B cell (primary cell): ENCODE measurements at regions not wholly inside any gene's neighbourhood (a gene's known extent, or its start where the extent isn't known, plus 50 kb on each side); places are given as distances from the start of the nearest gene placed in this dataset.

Source experiments
- EZH2 ChIP-seq: IDR thresholded peaks from 2 replicates; pipeline ENCODE4 v1.6.1; 2012; ENCODE audit warnings: borderline replicate concordance, low read depth, mild to moderate bottlenecking, moderate library complexity, low read length; ENCODE audit not compliant: insufficient read depth, poor library complexity, severe bottlenecking
- TF ChIP-seq, protein P1 (sequence below): fragments of 200-600 bp; IDR thresholded peaks from one replicate; pipeline ENCODE4 v1.8.0; 2022; ENCODE audit warnings: antibody characterized with exemption, mild to moderate bottlenecking

DNA sequence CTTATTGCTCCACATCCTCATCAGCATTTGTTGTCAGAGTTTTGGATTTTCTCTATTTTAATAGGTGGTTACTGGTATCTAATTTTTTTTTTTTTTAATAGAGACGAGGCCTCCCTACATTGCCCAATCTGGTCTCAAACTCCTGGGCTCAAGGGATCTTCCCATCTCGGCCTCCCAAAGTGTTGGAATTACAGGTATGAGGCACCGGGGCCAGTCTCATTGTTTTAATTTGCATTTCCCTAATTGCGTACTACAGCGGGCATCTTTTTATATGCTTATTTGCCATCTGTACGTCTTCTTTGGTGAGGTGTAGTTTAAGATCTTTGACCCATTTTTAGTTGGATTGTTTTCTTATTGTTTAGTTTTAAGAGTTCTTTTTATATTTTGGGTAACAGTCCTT, 210.4 kb upstream of the SULF2 start:
- TF ChIP-seq, protein P1, sequence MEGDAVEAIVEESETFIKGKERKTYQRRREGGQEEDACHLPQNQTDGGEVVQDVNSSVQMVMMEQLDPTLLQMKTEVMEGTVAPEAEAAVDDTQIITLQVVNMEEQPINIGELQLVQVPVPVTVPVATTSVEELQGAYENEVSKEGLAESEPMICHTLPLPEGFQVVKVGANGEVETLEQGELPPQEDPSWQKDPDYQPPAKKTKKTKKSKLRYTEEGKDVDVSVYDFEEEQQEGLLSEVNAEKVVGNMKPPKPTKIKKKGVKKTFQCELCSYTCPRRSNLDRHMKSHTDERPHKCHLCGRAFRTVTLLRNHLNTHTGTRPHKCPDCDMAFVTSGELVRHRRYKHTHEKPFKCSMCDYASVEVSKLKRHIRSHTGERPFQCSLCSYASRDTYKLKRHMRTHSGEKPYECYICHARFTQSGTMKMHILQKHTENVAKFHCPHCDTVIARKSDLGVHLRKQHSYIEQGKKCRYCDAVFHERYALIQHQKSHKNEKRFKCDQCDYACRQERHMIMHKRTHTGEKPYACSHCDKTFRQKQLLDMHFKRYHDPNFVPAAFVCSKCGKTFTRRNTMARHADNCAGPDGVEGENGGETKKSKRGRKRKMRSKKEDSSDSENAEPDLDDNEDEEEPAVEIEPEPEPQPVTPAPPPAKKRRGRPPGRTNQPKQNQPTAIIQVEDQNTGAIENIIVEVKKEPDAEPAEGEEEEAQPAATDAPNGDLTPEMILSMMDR, result no peak
- no peak for TF ChIP-seq EZH2
